ENCODE measurements at regions not wholly inside any gene's neighbourhood (a gene's known extent, or its start where the extent isn't known, plus 50 kb on each side); places are given as distances from the start of the nearest gene placed in this dataset.
A peak's percentile ranks its signal among the peaks of the same experiment; 100 is the strongest.

DNA sequence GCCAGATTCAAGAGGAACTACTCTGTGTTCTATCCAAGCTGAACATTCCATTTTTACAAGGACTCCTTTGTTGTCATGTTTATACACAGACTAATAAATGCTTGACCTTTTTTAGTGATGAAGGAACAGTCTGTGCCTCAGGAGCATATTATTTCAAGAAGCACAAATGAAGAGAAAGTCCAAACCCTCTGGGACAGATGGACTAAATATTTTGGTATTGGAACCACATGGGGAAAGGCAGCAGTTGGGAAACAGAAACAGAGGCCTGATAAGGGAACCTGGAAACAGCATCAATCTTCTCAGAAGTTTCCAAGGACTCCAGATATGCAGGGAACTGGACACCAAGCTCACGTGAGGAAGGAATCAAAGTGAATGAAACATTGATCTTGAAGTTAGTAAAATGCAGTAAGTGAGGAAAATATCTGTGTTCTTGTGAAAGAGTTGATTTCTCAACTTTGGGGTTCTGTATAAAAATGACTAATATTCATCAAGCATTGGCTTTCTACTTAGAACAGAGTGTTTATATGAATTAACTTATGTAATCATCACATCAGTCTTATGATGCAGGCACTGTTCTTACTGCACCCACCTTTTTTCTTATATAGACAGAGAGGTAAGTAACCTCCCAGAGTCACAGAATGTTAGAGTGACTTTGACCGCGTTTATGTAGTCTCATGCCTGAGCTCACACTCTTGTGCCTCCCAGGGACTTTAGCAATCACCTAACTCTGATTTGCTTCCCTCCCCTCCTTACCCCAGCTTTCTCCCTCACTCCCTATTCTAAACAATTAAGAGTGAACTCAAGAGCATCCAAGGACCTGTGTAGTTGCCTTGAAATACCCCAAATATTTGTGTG is 148.9 kb upstream of the JADE1 start:
- Histone ChIP-seq H3K27me3 (ENCODE audit: low read depth) (no peaks in the 10 kb centered on the region), H3K4me1 (peaks cover 49% of the 10 kb centered on the region), H3K36me3 (no peaks in the 10 kb centered on the region), H3K4me3 (no peak overlapping the region), H3K9me3 (replicated peaks) (no peaks in the 10 kb centered on the region), H3K27ac (replicated peaks) (peak overlapping the region; percentile 90)
- no peak for TF ChIP-seq CTCF (IDR thresholded peaks at IDR 0.05; ENCODE audit: borderline replicate concordance)
- intact Hi-C loops (cut with micrococcal nuclease) = no loop called here
- no peak for DNase-seq

- Histone ChIP-seq H3K4me3 (no peak overlapping the region), H3K27ac (replicated peaks) (peak overlapping the region; percentile 90), H3K9me3 (replicated peaks) (no peaks in the 10 kb centered on the region), H3K27me3 (ENCODE audit: low read depth) (no peaks in the 10 kb centered on the region), H3K4me1 (peaks cover 69% of the 10 kb centered on the region), H3K36me3 (no peaks in the 10 kb centered on the region)
- intact Hi-C loops (cut with micrococcal nuclease) = no loop called here
- no peak for TF ChIP-seq CTCF (IDR thresholded peaks at IDR 0.05; ENCODE audit: borderline replicate concordance)
- no peak for DNase-seq
These were observed 151.3 kb upstream of the JADE1 start for GRCh38 chr4:128658214-128658631.

- intact Hi-C loops (cut with micrococcal nuclease) = no loop called here
- Histone ChIP-seq H3K4me1 (peaks cover 72% of the 10 kb centered on the region), H3K27ac (replicated peaks) (peak overlapping the region; percentile 90), H3K36me3 (no peaks in the 10 kb centered on the region), H3K4me3 (no peak overlapping the region), H3K9me3 (replicated peaks) (no peaks in the 10 kb centered on the region), H3K27me3 (ENCODE audit: low read depth) (no peaks in the 10 kb centered on the region)
- no peak for DNase-seq
- TF ChIP-seq CTCF (IDR thresholded peaks at IDR 0.05; ENCODE audit: borderline replicate concordance) = no peak
These were observed 151.9 kb upstream of the JADE1 start for GRCh38 chr4:128657638-128658037.

- no peaks in the 10 kb centered on the region for H3K9me3 ChIP-seq (replicated peaks)
- H3K4me3 ChIP-seq = peak overlapping the region; percentile 49
- H3K27me3 ChIP-seq (ENCODE audit: low read depth) = no peaks in the 10 kb centered on the region
- H3K27ac ChIP-seq (replicated peaks) = peak overlapping the region; percentile 85
- TF ChIP-seq CTCF (IDR thresholded peaks at IDR 0.05; ENCODE audit: borderline replicate concordance) = no peak
- peaks cover 47% of the 10 kb centered on the region for H3K4me1 ChIP-seq
- no peak for DNase-seq
- intact Hi-C loops (cut with micrococcal nuclease) = no loop called here
- no peaks in the 10 kb centered on the region for H3K36me3 ChIP-seq
These were observed 155.0 kb upstream of the JADE1 start for GRCh38 chr4:128654465-128654864.

GRCh38 chr4:128653527-128654444 is 155.7 kb upstream of the JADE1 start:
- no peaks in the 10 kb centered on the region for H3K9me3 ChIP-seq (replicated peaks)
- no peaks in the 10 kb centered on the region for H3K27me3 ChIP-seq (ENCODE audit: low read depth)
- H3K36me3 ChIP-seq = no peaks in the 10 kb centered on the region
- peak overlapping the region; percentile 85 for H3K27ac ChIP-seq (replicated peaks)
- DNase-seq = peak; percentile 56
- TF ChIP-seq CTCF (IDR thresholded peaks at IDR 0.05; ENCODE audit: borderline replicate concordance) = no peak
- peak overlapping the region; percentile 49 for H3K4me3 ChIP-seq
- intact Hi-C loops (cut with micrococcal nuclease) = no loop called here
- peaks cover 40% of the 10 kb centered on the region for H3K4me1 ChIP-seq

All from left ventricle myocardium inferior (tissue), 1 donor.